ENCODE measurements at regions not wholly inside any gene's neighbourhood (a gene's known extent, or its start where the extent isn't known, plus 50 kb on each side); places are given as distances from the start of the nearest gene placed in this dataset.
"Not testable (repeated sequence)": the region's sequence is repeated elsewhere in the genome, so short reads cannot be mapped to it uniquely, and the experiment has no call there.

- DNase-seq (ENCODE audit: low spot score) = no peak
Observed at GRCh38 chr2:187206071-187206470, 242.0 kb downstream of the CALCRL start.

- DNase-seq (ENCODE audit: low spot score) = no peak
Observed at GRCh38 chr2:187198136-187198535, 249.9 kb downstream of the CALCRL start.

- no peak for DNase-seq (ENCODE audit: low spot score)
Observed at GRCh38 chr2:187194049-187194448, 254.0 kb downstream of the CALCRL start.

- DNase-seq (ENCODE audit: low spot score) = no peak
Observed at GRCh38 chr2:187188783-187189631, 259.0 kb downstream of the CALCRL start.

- no peak for DNase-seq (ENCODE audit: low spot score)
Observed at GRCh38 chr2:187187519-187187918, 260.5 kb downstream of the CALCRL start.

GRCh38 chr2:187180529-187180928 lies 267.5 kb downstream of the CALCRL start:
- no peak for DNase-seq (ENCODE audit: low spot score)

- not testable (repeated sequence) for DNase-seq (ENCODE audit: low spot score)
Observed at GRCh38 chr2:187178876-187179275, 269.2 kb downstream of the CALCRL start.

GRCh38 chr2:187177253-187177652 lies 270.8 kb downstream of the CALCRL start:
- no peak for DNase-seq (ENCODE audit: low spot score)

- no peak for DNase-seq (ENCODE audit: low spot score)
Observed at GRCh38 chr2:187174582-187174981, 273.5 kb downstream of the CALCRL start.

- no peak for DNase-seq (ENCODE audit: low spot score)
Observed at GRCh38 chr2:187171318-187171717, 276.7 kb downstream of the CALCRL start.

- no peak for DNase-seq (ENCODE audit: low spot score)
Observed at GRCh38 chr2:187169864-187170263, 278.2 kb downstream of the CALCRL start.

GRCh38 chr2:187168720-187169713 lies 279.0 kb downstream of the CALCRL start:
- DNase-seq (ENCODE audit: low spot score) = no peak

- DNase-seq (ENCODE audit: low spot score) = no peak
Observed at GRCh38 chr2:187167491-187167890, 280.6 kb downstream of the CALCRL start.

- DNase-seq (ENCODE audit: low spot score) = no peak
Observed at GRCh38 chr2:187165936-187166610, 282.0 kb downstream of the CALCRL start.

- DNase-seq (ENCODE audit: low spot score) = no peak
Observed at GRCh38 chr2:187158452-187158851, 289.6 kb downstream of the CALCRL start.

GRCh38 chr2:187157046-187157445 lies 291.0 kb downstream of the CALCRL start:
- DNase-seq (ENCODE audit: low spot score) = no peak

GRCh38 chr2:187155476-187155875 lies 292.6 kb downstream of the CALCRL start:
- no peak for DNase-seq (ENCODE audit: low spot score)

- no peak for DNase-seq (ENCODE audit: low spot score)
Observed at GRCh38 chr2:187150670-187151069, 297.4 kb downstream of the CALCRL start.

GRCh38 chr2:187148059-187148714 lies 299.2 kb upstream of the ZSWIM2 start:
- DNase-seq (ENCODE audit: low spot score) = no peak

GRCh38 chr2:187143537-187143936 lies 294.6 kb upstream of the ZSWIM2 start:
- no peak for DNase-seq (ENCODE audit: low spot score)

GRCh38 chr2:187139469-187139868 lies 290.5 kb upstream of the ZSWIM2 start:
- DNase-seq (ENCODE audit: low spot score) = no peak

GRCh38 chr2:187138265-187138664 lies 289.3 kb upstream of the ZSWIM2 start:
- DNase-seq (ENCODE audit: low spot score) = peak; percentile 22
